Loucy (cell line): ENCODE measurements at regions not wholly inside any gene's neighbourhood (a gene's known extent, or its start where the extent isn't known, plus 50 kb on each side); places are given as distances from the start of the nearest gene placed in this dataset.

Source experiments
- H2AFZ ChIP-seq: fragments of 200-600 bp; sonication (generic); 2 replicates; pipeline ENCODE4 v1.6.0; 2016; ENCODE audit warnings: antibody characterized with exemption, mild to moderate bottlenecking, low read length, moderate library complexity
- H3F3A ChIP-seq: fragments of 200-600 bp; 2 replicates; pipeline ENCODE4 v1.6.0; 2016; ENCODE audit warnings: antibody characterized with exemption, low read depth, mild to moderate bottlenecking
- H3K27me3 ChIP-seq: fragments of 200-600 bp; sonication (generic); 2 replicates; pipeline ENCODE4 v1.6.1; 2014; ENCODE audit warnings: low read length, mild to moderate bottlenecking; ENCODE audit not compliant: insufficient read depth, poor library complexity, severe bottlenecking
- H3K36me3 ChIP-seq: fragments of 200-600 bp; sonication (generic); 2 replicates; pipeline ENCODE4 v1.6.1; 2016; ENCODE audit warnings: low read length; ENCODE audit not compliant: insufficient read depth
- H3K4me1 ChIP-seq: fragments of 200-600 bp; sonication (generic); 2 replicates; pipeline ENCODE4 v1.5.1; 2014; ENCODE audit warnings: low read length, mild to moderate bottlenecking; ENCODE audit not compliant: insufficient read depth, poor library complexity, severe bottlenecking
- H3K4me2 ChIP-seq: fragments of 200-600 bp; sonication (generic); 2 replicates; pipeline ENCODE4 v1.6.0; 2014; ENCODE audit warnings: antibody characterized with exemption, low read length, low read depth, mild to moderate bottlenecking; ENCODE audit not compliant: poor library complexity, severe bottlenecking
- H3K4me3 ChIP-seq: fragments of 200-600 bp; sonication (generic); 2 replicates; pipeline ENCODE4 v1.5.1; 2014; ENCODE audit warnings: low read length, mild to moderate bottlenecking, mixed read lengths; ENCODE audit not compliant: poor library complexity, severe bottlenecking
- H3K79me2 ChIP-seq: fragments of 200-600 bp; sonication (generic); 2 replicates; pipeline ENCODE4 v1.6.1; 2014; ENCODE audit warnings: low read length; ENCODE audit not compliant: insufficient read depth
- H3K9ac ChIP-seq: fragments of 200-600 bp; sonication (generic); 2 replicates; pipeline ENCODE4 v1.6.0; 2014; ENCODE audit warnings: mild to moderate bottlenecking, low read depth, low read length, moderate library complexity; ENCODE audit not compliant: poor library complexity, severe bottlenecking
- H3K9me2 ChIP-seq: fragments of 200-600 bp; sonication (generic); replicated peaks from 2 replicates; pipeline ENCODE4 v1.6.1; 2016; ENCODE audit warnings: low read depth, low read length, mixed read lengths
- H3K9me3 ChIP-seq: fragments of 200-600 bp; sonication (generic); 2 replicates; pipeline ENCODE4 v1.6.1; 2014; ENCODE audit warnings: mild to moderate bottlenecking, antibody characterized with exemption, low read length, low read depth; ENCODE audit not compliant: insufficient read depth
- H4K20me1 ChIP-seq: fragments of 200-600 bp; sonication (generic); 2 replicates; pipeline ENCODE4 v1.6.0; 2014; ENCODE audit warnings: antibody characterized with exemption, low read length, mild to moderate bottlenecking; ENCODE audit not compliant: insufficient read depth, poor library complexity, severe bottlenecking
- CTCF ChIP-seq: fragments of 200-600 bp; sonication (generic); conservative IDR thresholded peaks from 2 replicates; pipeline ENCODE4 v1.5.1; 2014; ENCODE audit warnings: mild to moderate bottlenecking, antibody characterized with exemption, low read length
- EZH2phosphoT487 ChIP-seq: fragments of 200-600 bp; IDR thresholded peaks from 2 replicates; pipeline ENCODE4 v1.6.1; 2018; ENCODE audit warnings: antibody characterized with exemption, mild to moderate bottlenecking, moderate library complexity, borderline replicate concordance

- no peak overlapping the region for H3K4me2 ChIP-seq
- no peak for TF ChIP-seq CTCF
- TF ChIP-seq EZH2phosphoT487, result no peak
- no peak overlapping the region for H3K9ac ChIP-seq
- H2AFZ ChIP-seq, result no peak overlapping the region
- H3K9me3 ChIP-seq, result no peaks in the 10 kb centered on the region
- no peaks in the 10 kb centered on the region for H3K4me1 ChIP-seq
- no peaks in the 10 kb centered on the region for H3K9me2 ChIP-seq
- H3K79me2 ChIP-seq, result no peaks in the 10 kb centered on the region
- no peaks in the 10 kb centered on the region for H4K20me1 ChIP-seq
- no peaks in the 10 kb centered on the region for H3F3A ChIP-seq
- no peaks in the 10 kb centered on the region for H3K36me3 ChIP-seq
- H3K27me3 ChIP-seq, result no peaks in the 10 kb centered on the region
- H3K4me3 ChIP-seq, result no peak overlapping the region
Measured at GRCh38 chr4:45629717-45630116, 494.1 kb downstream of the GABRG1 start.

- H3K9me3 ChIP-seq, result no peaks in the 10 kb centered on the region
- H3K79me2 ChIP-seq, result no peaks in the 10 kb centered on the region
- TF ChIP-seq EZH2phosphoT487 (no peak), CTCF (no peak)
- no peak overlapping the region for H3K4me2 ChIP-seq
- H2AFZ ChIP-seq, result no peak overlapping the region
- H3K4me3 ChIP-seq, result no peak overlapping the region
- no peaks in the 10 kb centered on the region for H3F3A ChIP-seq
- no peak overlapping the region for H3K9ac ChIP-seq
- no peaks in the 10 kb centered on the region for H3K4me1 ChIP-seq
- no peaks in the 10 kb centered on the region for H4K20me1 ChIP-seq
- H3K36me3 ChIP-seq, result no peaks in the 10 kb centered on the region
- no peaks in the 10 kb centered on the region for H3K9me2 ChIP-seq
- no peaks in the 10 kb centered on the region for H3K27me3 ChIP-seq
Measured at GRCh38 chr4:45621971-45622370, 501.9 kb downstream of the GABRG1 start.

GRCh38 chr4:45620808-45621207 lies 503.0 kb downstream of the GABRG1 start:
- Histone ChIP-seq H2AFZ (no peak overlapping the region), H3K4me3 (no peak overlapping the region), H3K9me3 (no peaks in the 10 kb centered on the region), H3K36me3 (no peaks in the 10 kb centered on the region), H3K4me1 (no peaks in the 10 kb centered on the region), H3K4me2 (no peak overlapping the region), H3K9me2 (no peaks in the 10 kb centered on the region), H3K27me3 (no peaks in the 10 kb centered on the region), H3K9ac (no peak overlapping the region), H3F3A (no peaks in the 10 kb centered on the region), H4K20me1 (no peaks in the 10 kb centered on the region), H3K79me2 (no peaks in the 10 kb centered on the region)
- TF ChIP-seq EZH2phosphoT487 (no peak), CTCF (no peak)
